GM18868 (cell line): ENCODE measurements at regions not wholly inside any gene's neighbourhood (a gene's known extent, or its start where the extent isn't known, plus 50 kb on each side); places are given as distances from the start of the nearest gene placed in this dataset.
"Not testable (repeated sequence)": the region's sequence is repeated elsewhere in the genome, so short reads cannot be mapped to it uniquely, and the experiment has no call there.

Experiments used
- ATAC-seq: cut with Tn5 transposase; IDR thresholded peaks from one replicate; pipeline ENCODE4 v1.9.1; 2021; ENCODE audit warnings: mild to moderate bottlenecking, moderate library complexity; ENCODE audit not compliant: unreplicated experiment

DNA sequence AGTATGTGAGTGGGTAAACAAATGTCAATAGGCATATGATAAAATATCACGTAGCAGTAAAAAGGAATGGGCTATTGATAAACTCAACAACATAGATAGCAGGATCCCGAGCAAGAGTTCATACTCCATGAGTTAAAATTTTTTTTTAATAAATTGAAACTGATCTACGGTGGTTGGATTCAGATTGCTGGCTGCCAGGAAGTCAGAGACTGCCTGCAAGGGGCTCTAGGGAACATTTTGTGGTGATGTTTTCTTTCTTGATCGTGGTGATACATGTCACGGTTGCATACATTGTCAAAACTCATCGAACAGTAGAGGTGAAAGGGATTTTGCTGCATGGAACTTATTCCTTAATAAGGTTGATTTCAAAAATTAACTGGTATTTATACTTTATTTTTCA lies 62.6 kb upstream of the WNT7B start:
- no peak for ATAC-seq

DNA sequence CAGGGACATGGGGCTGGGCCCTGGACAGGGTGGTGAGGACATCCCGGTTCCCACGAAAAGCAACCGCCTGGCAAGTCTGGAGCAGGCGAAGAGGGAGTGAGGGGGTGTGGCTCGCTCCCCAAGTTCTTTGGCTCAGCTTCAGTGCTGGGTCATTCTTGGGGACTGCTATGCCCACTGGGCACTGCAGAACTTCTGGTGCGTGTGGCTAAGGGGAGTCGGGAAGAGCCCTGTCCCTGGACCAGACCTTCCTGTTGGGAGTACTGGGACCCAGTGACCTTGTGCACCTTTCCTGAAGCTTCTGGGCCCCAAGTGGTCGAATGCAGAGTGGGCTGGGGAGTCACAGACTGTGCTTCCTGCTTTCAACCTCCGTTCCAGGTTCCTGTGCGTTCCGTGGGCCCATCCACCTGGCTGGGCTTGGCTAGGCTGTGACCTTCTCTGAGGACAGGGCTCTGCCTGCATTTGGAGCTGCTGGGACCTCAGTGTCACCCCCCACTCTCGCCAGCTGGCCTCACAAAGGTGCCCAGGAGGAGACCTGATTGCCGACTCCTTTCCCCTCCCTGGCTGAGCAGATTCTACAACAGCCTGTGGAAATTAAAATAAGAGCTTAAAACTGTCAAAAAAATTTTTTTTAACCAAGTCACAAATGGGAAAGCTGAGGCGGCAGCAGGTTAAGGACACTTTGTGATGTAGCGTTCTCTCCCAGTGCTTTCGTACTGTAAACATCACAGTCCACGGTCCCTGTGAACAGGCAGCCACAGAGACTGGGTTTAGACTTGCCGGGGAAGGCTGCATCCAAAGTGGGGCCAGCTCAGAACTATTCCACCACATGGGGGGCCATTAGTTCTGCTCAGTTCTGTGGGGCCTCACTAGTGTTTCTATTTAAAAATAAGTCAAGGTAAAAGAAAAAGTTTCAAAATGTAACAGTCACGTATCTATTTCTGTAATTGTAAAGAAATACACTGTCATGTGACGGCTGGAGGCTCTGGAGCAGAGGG lies 63.8 kb upstream of the WNT7B start:
- ATAC-seq, result no peak

DNA sequence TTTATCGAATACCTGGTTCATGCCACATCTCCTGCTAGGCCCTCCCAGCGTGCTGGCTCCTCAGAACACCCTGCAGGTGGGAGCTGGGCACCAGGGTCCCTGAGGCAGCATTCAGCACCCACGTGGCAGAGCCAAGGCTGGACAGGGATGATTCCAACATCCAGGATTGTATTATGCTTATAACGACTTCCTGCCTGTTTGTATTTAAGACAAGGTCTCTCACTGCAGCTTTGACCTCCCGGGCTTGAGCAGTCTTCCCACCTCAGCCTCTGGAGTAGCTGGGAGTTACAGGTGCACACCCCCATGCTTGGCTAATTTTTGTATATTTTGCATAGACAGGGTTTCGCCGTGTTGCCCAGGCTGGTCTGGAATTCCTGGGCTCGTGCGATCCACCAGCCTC lies 64.7 kb upstream of the WNT7B start:
- ATAC-seq, result no peak

DNA sequence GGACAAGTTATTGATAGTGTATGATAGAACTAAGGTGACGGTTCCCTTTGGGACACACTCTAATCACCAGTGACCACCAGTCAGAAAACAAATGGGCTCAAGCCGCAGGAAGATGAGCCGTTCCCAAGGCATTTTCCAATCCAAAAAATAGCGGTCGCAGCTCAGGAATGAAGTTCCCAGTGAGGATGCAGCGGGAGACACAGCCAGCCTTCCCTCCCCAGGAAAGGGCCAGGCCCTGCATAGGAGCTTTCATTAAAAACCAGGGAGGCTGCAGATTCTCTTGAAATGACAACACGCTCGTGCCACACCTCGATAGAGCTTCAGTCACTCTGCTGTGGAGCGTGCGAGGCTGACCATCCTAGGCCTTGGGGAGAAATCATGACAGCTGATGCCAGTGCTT lies 65.8 kb upstream of the WNT7B start:
- no peak for ATAC-seq

DNA sequence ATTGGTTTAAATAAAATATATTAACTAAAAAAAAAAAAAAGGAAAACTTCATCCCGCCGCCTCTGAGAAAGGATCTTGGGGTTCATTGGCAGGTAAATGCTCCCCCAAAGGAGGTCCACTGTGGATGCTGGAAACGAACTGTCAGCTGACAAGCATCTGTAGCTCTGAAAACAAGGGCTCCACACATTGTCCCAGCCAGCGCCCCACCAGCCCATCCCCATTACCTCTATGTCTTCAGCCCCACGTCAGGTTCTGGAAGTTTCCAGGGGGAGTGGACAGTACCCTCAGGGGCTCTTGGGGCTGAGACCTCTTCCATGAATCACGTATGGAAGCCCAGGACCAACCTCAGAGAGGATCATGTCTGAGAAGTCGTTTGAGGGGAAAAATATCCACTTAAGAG lies 66.4 kb upstream of the WNT7B start:
- no peak for ATAC-seq

DNA sequence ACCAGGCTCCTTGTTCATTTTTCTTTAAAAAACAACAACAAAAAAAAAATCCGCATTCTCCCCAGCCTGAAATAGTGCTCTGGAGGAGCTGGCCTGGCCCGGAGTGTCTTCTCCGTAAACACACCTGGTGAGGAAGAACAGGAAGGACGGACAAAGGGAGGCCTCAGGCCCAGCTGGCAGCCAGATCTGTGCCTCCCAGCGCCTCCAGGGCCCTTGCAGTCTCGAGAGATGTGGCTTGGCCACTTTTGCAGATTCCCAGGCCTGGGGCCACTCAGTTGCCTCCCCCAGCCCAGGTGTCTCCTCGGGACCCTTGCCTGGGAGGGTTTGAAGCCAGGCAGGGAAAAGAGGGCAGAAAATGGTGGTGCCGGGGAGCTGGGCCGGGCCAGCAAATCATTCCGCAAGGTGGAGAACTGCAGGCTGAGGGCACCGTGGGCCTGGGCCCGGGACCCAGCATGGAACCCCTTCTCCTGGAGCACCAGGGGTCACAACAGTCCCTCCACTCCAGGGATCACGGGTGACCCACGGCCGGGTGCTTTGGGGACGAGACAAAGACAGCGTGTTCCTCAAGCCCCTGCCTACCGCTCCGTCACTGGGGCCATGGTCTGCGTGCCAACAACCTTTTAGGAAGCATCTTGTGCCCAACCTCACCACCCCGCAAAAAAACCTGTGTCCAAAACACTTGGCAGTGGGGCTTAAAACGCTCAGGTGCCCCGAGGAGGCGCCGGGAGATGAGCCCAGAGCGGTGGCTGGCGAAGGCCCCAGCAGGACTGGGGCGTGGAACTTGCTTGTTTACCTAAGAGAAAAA lies 67.1 kb upstream of the WNT7B start:
- ATAC-seq, result no peak

DNA sequence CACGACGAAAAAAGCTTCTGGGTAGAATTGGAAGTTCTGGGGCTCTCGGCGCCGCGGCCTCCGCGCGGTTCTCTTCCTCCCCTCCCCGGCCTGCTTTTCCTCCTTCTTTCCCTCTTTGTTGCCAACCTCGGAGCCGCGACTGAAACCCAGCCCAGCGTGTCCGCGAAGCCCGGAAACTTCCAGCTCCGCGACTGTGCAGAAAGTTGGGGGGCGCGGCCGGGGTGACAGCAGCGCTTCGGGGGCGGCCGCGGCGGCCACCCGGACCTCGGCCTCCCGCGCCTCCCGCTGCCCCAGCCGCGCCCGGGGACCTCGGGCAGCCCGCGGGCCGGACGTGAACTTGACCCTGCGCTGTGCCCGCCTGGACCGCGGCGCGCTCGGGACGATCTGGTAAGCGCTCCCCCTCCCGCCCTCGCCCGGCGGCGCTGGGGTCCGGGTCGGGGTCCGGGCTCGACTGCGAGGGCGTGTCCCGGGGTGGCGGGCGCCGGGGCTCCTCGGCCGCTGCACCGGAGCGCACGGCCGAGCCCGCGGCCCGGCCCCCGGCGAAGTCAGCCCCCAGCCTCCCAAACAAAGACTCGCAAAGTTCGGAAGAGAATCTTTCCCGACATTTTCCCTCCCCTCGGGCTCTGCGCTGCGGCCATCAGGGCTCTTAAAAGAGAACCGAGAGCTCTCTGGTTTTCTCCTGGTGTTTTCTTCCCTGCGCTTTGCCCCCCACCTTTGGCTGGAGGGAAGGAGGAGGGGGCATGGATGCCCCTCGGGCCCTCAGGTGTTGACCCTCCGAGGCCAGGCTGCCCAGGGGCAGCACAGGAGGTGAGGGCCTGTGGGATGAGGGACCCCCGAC lies 67.9 kb upstream of the WNT7B start:
- ATAC-seq, result no peak

DNA sequence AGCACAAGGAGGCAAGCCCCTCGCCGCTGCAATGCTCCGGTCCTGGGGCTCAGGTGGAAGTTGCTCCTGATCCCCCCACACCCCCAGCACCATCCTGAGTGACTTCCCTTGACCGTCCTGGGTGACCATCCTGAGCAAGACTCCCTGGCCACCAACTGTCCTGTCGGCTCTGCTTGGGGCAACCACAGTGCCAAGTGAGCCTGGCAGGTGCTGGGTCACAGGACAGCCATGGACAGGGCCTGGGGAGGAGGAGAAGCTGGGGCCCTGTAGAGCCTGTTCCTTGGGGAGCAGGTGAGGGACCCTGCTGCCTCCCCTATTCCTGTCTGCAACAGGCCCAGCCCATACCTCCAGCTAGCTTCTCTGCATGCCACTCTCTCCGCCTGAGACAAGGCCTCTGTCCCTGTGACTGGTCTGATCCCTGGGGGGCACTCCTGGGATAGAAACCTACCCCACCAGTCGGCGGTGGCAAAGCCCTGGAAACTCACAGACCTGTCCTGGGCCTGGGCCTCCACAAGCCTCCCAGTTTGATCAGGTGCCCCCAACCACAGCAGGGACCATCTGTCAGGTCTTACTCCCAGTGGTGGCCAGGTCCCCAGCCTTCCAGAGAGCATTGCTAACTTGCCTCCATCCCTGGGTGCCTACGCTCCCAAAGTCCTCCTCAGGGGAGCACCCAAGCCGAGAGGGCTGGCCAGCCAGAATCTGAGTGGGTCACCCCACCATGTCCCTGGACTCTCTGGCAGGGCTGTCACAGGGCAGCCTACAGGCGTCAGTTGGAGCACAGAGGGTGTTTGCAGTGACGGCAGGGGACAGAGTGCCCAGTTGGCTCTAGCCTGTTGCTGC lies 68.7 kb upstream of the WNT7B start:
- no peak for ATAC-seq

DNA sequence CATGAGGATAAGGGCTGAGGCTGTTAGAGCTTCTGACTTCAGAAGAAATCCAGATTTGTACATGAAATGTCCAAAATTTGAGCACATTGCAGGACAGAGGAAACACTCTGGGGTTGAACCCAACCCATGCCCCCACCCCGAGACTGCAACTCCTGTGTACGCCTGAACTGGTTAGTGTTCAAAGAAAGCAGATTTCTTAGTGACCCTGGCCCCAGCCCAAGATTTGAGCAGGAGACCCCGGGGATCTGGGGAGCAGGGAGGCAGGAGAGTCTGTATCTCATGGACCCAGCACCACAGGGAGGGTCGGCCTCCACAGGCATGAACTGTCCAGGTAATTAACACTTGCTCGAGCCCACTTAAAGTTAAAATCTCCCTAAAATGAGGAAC lies 69.3 kb upstream of the WNT7B start:
- no peak for ATAC-seq

DNA sequence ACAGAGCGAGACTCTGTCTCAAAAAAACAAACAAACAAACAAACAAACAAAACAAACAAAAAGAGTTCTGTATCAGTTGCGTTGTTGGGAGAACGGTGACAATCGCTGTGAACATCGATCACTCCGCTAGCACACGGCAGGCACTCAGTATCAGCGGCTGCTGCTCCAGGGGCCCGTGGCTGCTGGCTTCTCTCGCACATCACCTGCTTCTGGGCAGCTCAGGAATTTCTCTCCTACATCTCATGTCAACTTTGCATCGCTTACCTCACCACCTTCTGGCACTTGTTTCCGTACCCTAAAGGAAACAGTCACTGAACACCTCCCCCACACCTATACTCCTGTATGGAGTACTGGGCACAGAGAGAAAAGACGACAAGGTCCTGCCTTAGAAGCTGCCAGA lies 70.3 kb upstream of the WNT7B start:
- no peak for ATAC-seq

DNA sequence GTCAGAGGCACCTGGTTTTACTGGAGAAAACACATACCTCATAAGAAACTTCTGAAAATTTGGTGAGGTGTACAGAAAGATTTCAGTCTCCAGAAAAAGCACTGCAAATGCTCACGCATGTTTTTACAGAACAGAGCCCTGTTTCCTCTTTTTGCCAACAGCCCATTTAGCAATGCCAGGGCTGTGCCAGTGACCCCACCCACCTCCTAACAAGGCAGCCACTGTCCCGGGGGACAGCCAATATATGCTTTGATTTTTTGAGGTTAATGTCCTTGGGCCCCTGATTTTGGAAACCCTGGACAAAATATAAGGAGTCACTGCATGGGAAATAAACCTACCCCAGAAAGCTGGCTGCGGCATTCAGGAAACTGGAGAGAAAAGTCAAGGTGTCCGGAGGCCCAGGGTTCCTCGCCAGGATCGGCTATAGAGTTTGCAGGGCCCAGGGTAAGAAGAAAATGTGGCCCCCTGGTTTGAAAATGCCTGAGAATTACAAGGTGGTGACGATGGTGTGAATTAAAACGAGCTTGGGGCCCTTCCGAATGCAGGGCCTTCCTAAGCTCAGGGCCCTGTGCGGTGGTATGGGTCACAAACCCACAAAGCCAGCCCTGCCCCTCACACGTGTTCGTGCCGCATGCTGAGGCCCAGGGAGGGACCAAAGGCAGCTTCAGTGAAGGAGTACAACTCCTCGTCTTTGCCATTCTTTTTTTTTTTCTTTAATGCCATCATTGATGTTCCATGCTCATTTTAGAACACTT lies 71.1 kb upstream of the WNT7B start:
- no peak for ATAC-seq

DNA sequence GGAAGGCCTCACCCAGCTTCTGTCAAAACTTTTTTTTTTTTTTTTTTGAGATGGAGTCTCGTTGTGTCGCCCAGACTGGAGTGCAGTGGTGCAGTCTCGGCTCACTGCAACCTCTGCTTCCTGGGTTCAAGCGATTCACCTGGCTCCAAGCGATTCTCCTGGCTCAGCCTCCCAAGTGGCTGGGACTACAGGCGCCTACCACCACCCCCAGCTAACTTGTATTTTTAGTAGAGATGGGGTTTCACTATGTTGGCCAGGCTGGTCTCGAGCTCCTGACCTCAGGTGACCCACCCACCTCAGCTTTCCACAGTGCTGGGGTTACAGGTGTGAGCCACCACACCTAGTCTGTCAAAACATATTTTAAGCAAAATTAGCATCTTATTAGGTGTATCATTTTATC lies 71.7 kb upstream of the WNT7B start:
- not testable (repeated sequence) for ATAC-seq

DNA sequence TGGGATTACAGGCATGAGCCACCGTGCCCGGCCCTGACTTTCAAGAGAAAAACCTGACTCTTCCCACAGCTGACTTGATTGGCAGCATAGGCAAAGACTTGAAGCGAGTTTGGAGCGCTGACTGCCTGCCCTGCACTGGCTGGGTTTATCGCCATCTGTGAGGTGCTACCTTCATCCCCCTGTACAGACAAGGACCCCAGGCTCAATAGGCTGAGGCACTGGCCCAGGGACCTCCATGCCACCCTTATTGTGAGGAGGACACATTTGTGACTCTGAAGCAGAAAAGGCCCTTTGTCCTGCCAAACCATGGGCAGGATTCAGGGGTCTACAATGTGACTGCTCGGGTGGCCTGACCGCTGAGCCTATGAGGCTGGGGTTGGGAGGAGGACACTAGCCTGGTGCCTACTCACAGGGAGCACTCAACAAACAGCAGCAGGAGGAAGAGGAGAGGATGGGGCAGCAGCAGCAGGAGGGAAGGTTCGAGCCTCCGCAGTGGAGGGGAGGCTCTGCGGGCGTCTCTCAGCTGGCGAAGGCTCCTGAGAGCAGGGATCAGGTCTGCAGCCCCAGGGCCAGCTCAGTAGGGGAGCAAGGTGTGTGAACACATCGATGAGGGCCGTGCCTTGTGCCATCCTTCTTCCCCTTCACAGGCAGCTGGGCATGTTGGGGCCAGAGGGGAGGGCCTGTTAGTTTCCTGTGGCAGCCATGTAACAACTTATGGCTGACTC lies 72.9 kb upstream of the WNT7B start:
- ATAC-seq, result no peak

DNA sequence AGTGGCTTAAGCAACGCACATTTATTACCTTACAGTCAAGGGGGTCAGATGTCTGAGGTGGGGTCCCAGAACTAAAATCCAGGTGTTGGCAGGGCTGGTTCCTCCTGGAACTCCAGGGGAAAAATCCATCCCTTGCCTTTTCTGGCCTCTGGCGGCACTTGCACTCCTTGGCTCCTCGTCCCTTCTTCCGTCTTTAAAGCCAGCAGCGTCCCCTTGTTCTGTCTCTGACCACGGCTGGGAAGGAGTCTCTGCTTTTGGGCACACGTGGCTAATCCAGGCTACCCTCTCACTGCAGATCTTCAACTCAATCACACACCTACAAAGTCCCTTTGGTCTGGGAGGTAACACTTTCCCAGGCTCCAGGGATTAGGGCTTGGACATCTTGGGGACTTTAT lies 73.5 kb upstream of the WNT7B start:
- no peak for ATAC-seq

DNA sequence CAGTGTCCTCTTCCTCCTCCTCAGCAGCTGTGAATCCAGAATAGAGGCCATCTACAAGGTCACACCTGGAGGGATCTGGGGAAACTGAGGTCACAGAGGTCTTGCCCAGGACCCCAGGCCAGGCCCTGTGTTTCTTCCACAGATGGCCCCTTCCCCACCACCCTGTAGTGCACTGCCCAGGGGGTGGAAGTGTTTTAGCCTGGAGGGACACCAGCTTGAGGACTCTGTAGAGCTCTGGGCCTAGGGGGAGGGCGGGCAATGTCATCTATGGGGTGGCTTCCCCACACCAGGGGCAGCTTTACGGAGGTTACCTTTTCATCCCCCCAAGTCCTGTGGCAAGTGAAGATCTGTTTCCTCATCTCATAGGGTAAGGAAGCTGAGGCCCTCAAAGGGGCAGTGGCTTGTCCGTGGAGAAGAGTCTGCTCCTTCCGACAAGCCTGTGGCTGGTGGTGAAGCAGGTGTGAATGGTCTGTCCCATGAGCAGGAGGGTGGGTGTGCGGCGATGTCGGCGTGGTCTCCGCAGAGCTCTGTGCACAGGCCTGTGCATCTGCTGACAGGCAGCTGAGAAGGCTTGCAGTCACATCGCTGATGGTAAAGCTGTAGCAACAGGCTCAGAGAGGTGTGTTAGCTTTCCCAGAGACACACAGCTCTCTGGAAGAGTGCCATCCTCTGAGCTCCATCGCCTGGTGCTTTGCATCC lies 74.1 kb upstream of the WNT7B start:
- ATAC-seq, result no peak

DNA sequence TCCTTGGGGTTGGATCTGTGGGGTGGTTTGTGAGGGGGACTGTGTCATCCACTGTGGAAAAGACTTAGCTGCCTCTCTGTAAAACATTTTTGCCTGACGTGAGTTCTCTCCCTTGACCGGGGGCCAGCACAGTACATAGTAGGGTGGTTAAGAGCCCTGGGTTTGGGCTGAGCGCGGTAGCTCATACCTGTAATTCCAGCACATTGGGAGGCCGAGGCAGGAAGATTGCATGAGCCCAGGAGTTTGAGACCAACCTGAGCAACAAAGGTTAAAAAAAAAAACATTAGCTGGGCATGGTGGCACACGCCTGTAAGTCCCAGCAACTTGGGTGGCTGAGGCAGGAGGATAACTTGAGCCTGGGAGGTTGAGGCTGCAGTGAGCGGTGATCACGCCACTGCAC lies 74.7 kb upstream of the WNT7B start:
- ATAC-seq, result no peak

DNA sequence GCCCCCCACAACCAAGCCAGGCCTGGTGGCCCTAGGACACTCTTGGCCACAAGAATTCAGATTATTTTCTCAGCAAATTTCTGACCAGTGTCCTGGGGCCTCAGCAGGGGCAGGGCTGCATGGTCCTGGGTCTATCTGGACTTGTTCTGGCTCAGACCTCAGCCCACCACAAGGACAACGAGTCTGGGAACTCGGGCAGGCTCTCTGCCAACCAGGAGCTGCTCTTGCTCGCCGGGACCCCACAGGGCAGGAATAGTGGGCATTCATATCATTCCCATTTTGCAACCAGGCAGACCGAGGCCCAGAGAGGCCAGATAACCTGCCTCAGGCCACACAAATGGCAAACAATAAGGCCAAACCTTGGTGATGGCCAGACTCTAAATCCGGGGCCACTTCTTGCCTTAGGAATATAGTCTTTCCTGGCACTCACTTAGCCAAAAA lies 75.4 kb upstream of the WNT7B start:
- ATAC-seq, result no peak
